SK-N-SH (cell line): ENCODE measurements at regions not wholly inside any gene's neighbourhood (a gene's known extent, or its start where the extent isn't known, plus 50 kb on each side); places are given as distances from the start of the nearest gene placed in this dataset.
A peak's percentile ranks its signal among the peaks of the same experiment; 100 is the strongest.

Experiments
- CHD2 ChIP-seq: fragments of 150-350 bp; IDR thresholded peaks from 2 replicates; pipeline ENCODE4 v1.6.1; 2018; ENCODE audit warnings: low read length; ENCODE audit not compliant: partially characterized antibody
- ELF1 ChIP-seq: IDR thresholded peaks from 2 replicates; pipeline ENCODE4 v1.4.0; 2012
- EP300 ChIP-seq, 2 experiments: IDR thresholded peaks; 2 replicates each; pipeline versions ENCODE4 v1.4.0 to v1.6.1; 2012; ENCODE audit warnings: borderline replicate concordance in 1 of 2, low read depth in 1 of 2, low read length in 1 of 2
- EZH2phosphoT487 ChIP-seq: fragments of 200-600 bp; sonication (generic); IDR thresholded peaks from 2 replicates; pipeline ENCODE4 v1.6.1; 2017; ENCODE audit warnings: low read depth, mixed run types, mild to moderate bottlenecking, antibody characterized with exemption, moderate library complexity, borderline replicate concordance
- FOXJ3 ChIP-seq: sonication (generic); formaldehyde crosslinking; IDR thresholded peaks from 2 replicates; pipeline ENCODE4 v1.5.1; 2020; ENCODE audit warnings: mild to moderate bottlenecking, missing genetic modification reagents
- FOXM1 ChIP-seq: IDR thresholded peaks from 2 replicates; pipeline ENCODE4 v1.4.0; 2012; ENCODE audit warnings: low read depth, mild to moderate bottlenecking
- GABPA ChIP-seq: IDR thresholded peaks from 2 replicates; pipeline ENCODE4 v1.4.0; 2012; ENCODE audit warnings: low read depth, mild to moderate bottlenecking
- JUND ChIP-seq: IDR thresholded peaks from 2 replicates; pipeline ENCODE4 v1.4.0; 2012
- MXI1 ChIP-seq: IDR thresholded peaks from 2 replicates; pipeline ENCODE4 v1.6.1; 2012; ENCODE audit warnings: mild to moderate bottlenecking, low read depth, low read length, improper control_type of control experiment
- NFIC ChIP-seq: IDR thresholded peaks from 2 replicates; pipeline ENCODE4 v1.4.0; 2012; ENCODE audit warnings: borderline replicate concordance
- NRF1 ChIP-seq: IDR thresholded peaks from 2 replicates; pipeline ENCODE4 v1.6.1; 2012; ENCODE audit warnings: low read depth, mild to moderate bottlenecking, low read length
- RAD21 ChIP-seq: IDR thresholded peaks from 2 replicates; pipeline ENCODE4 v1.6.1; 2012; ENCODE audit warnings: mild to moderate bottlenecking, low read length
- RCOR1 ChIP-seq: fragments of 150-350 bp; IDR thresholded peaks from 2 replicates; pipeline ENCODE4 v1.6.1; 2017; ENCODE audit warnings: antibody characterized with exemption, low read length
- RFX5 ChIP-seq: IDR thresholded peaks from 2 replicates; pipeline ENCODE4 v1.6.1; 2012; ENCODE audit warnings: mild to moderate bottlenecking, improper control_type of control experiment, low read length
- RXRA ChIP-seq: IDR thresholded peaks from 2 replicates; pipeline ENCODE4 v1.4.0; 2012; ENCODE audit warnings: low read depth, mild to moderate bottlenecking, borderline replicate concordance
- SIN3A ChIP-seq: IDR thresholded peaks from 2 replicates; pipeline ENCODE4 v1.6.1; 2012; ENCODE audit warnings: low read depth, mild to moderate bottlenecking, low read length, moderate library complexity, borderline replicate concordance
- SMC3 ChIP-seq: IDR thresholded peaks from 2 replicates; pipeline ENCODE4 v1.6.1; 2012; ENCODE audit warnings: low read depth, low read length, improper control_type of control experiment
- TEAD4 ChIP-seq: IDR thresholded peaks from 2 replicates; pipeline ENCODE4 v1.4.0; 2012; ENCODE audit warnings: mild to moderate bottlenecking, borderline replicate concordance; ENCODE audit not compliant: insufficient read depth
- USF1 ChIP-seq: IDR thresholded peaks from 2 replicates; pipeline ENCODE4 v1.4.0; 2012; ENCODE audit warnings: low read depth, borderline replicate concordance
- USF2 ChIP-seq: fragments of 150-350 bp; IDR thresholded peaks from 2 replicates; pipeline ENCODE4 v1.6.1; 2017; ENCODE audit warnings: antibody characterized with exemption, low read length, low read depth, borderline replicate concordance
- TF ChIP-seq, protein P1 (sequence below): IDR thresholded peaks from 2 replicates; pipeline ENCODE4 v1.6.1; 2012; ENCODE audit warnings: mild to moderate bottlenecking, low read depth, low read length, moderate library complexity
- TF ChIP-seq, protein P2 (sequence below): IDR thresholded peaks from 2 replicates; pipeline ENCODE4 v1.4.0; 2012; ENCODE audit warnings: low read depth
- TF ChIP-seq, protein P3 (sequence below): fragments of 200-600 bp; sonication (generic); IDR thresholded peaks from 2 replicates; pipeline ENCODE4 v1.6.1; 2017; ENCODE audit warnings: antibody characterized with exemption, mild to moderate bottlenecking, moderate library complexity
- TF ChIP-seq, protein P4 (sequence below): IDR thresholded peaks from 2 replicates; pipeline ENCODE4; 2012

- TF ChIP-seq, protein P1, sequence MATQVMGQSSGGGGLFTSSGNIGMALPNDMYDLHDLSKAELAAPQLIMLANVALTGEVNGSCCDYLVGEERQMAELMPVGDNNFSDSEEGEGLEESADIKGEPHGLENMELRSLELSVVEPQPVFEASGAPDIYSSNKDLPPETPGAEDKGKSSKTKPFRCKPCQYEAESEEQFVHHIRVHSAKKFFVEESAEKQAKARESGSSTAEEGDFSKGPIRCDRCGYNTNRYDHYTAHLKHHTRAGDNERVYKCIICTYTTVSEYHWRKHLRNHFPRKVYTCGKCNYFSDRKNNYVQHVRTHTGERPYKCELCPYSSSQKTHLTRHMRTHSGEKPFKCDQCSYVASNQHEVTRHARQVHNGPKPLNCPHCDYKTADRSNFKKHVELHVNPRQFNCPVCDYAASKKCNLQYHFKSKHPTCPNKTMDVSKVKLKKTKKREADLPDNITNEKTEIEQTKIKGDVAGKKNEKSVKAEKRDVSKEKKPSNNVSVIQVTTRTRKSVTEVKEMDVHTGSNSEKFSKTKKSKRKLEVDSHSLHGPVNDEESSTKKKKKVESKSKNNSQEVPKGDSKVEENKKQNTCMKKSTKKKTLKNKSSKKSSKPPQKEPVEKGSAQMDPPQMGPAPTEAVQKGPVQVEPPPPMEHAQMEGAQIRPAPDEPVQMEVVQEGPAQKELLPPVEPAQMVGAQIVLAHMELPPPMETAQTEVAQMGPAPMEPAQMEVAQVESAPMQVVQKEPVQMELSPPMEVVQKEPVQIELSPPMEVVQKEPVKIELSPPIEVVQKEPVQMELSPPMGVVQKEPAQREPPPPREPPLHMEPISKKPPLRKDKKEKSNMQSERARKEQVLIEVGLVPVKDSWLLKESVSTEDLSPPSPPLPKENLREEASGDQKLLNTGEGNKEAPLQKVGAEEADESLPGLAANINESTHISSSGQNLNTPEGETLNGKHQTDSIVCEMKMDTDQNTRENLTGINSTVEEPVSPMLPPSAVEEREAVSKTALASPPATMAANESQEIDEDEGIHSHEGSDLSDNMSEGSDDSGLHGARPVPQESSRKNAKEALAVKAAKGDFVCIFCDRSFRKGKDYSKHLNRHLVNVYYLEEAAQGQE: no peak
- no peak for TF ChIP-seq CHD2
- no peak for TF ChIP-seq RXRA
- no peak for TF ChIP-seq USF1
- 0 out of 2 replicates have a peak, but pooled peaks have one; percentile 5 for TF ChIP-seq JUND
- no peak for TF ChIP-seq SMC3
- TF ChIP-seq NFIC: no peak
- no peak for TF ChIP-seq GABPA
- TF ChIP-seq NRF1: no peak
- TF ChIP-seq FOXM1: no peak
- TF ChIP-seq TEAD4: no peak
- TF ChIP-seq RCOR1: no peak
- TF ChIP-seq, protein P2, sequence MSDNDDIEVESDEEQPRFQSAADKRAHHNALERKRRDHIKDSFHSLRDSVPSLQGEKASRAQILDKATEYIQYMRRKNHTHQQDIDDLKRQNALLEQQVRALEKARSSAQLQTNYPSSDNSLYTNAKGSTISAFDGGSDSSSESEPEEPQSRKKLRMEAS: no peak
- no peak for TF ChIP-seq USF2
- TF ChIP-seq ELF1: no peak
- TF ChIP-seq EZH2phosphoT487: no peak
- TF ChIP-seq, protein P3, sequence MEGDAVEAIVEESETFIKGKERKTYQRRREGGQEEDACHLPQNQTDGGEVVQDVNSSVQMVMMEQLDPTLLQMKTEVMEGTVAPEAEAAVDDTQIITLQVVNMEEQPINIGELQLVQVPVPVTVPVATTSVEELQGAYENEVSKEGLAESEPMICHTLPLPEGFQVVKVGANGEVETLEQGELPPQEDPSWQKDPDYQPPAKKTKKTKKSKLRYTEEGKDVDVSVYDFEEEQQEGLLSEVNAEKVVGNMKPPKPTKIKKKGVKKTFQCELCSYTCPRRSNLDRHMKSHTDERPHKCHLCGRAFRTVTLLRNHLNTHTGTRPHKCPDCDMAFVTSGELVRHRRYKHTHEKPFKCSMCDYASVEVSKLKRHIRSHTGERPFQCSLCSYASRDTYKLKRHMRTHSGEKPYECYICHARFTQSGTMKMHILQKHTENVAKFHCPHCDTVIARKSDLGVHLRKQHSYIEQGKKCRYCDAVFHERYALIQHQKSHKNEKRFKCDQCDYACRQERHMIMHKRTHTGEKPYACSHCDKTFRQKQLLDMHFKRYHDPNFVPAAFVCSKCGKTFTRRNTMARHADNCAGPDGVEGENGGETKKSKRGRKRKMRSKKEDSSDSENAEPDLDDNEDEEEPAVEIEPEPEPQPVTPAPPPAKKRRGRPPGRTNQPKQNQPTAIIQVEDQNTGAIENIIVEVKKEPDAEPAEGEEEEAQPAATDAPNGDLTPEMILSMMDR: no peak
- TF ChIP-seq, protein P4, sequence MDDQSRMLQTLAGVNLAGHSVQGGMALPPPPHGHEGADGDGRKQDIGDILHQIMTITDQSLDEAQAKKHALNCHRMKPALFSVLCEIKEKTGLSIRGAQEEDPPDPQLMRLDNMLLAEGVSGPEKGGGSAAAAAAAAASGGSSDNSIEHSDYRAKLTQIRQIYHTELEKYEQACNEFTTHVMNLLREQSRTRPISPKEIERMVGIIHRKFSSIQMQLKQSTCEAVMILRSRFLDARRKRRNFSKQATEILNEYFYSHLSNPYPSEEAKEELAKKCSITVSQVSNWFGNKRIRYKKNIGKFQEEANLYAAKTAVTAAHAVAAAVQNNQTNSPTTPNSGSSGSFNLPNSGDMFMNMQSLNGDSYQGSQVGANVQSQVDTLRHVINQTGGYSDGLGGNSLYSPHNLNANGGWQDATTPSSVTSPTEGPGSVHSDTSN: no peak; the same call in 1 of the 2 replicates
- no peak for TF ChIP-seq RFX5
- TF ChIP-seq RAD21: no peak
- no peak for TF ChIP-seq SIN3A
- no peak for TF ChIP-seq FOXJ3 (CRISPR knock-in tag)
- peak in 1 of 2 experiments; percentile 27; a peak in 2 of 4 replicates for TF ChIP-seq EP300 (IDR thresholded peaks at IDR 0.05; ENCODE audit: borderline replicate concordance in 1 of 2, low read depth in 1 of 2, low read length in 1 of 2)
- TF ChIP-seq MXI1: no peak
Observed at GRCh38 chr6:22826961-22827360, 257.6 kb downstream of the HDGFL1 start (continued).
